ENCODE measurements at regions not wholly inside any gene's neighbourhood (a gene's known extent, or its start where the extent isn't known, plus 50 kb on each side); places are given as distances from the start of the nearest gene placed in this dataset.
"Not testable (repeated sequence)": the region's sequence is repeated elsewhere in the genome, so short reads cannot be mapped to it uniquely, and the experiment has no call there.

GRCh38 chr9:40970340-40970739 lies 158.1 kb downstream of the FOXD4L6 start:
- not testable (repeated sequence) for H3K9me3 ChIP-seq (ENCODE audit: low read depth, low read length); H2AFZ ChIP-seq (ENCODE audit: low read length); H3K27ac ChIP-seq (ENCODE audit: low read depth, low read length); H3K4me2 ChIP-seq (ENCODE audit: insufficient read depth, low read length); H3K36me3 ChIP-seq (ENCODE audit: insufficient read depth, low read length); H4K20me1 ChIP-seq (ENCODE audit: insufficient read depth, low read length); H3K79me2 ChIP-seq (ENCODE audit: insufficient read depth, low read length); H3K27me3 ChIP-seq (ENCODE audit: insufficient read depth, low read length); H3K4me1 ChIP-seq (ENCODE audit: insufficient read depth, low read length); H3K4me3 ChIP-seq (ENCODE audit: insufficient read depth, low read length); DNase-seq (ENCODE audit: insufficient read length, low spot score, missing footprints)
- peak; percentile 35 for TF ChIP-seq CTCF (IDR thresholded peaks at IDR 0.05; ENCODE audit: extremely low read depth, low read depth, low read length)

DNA sequence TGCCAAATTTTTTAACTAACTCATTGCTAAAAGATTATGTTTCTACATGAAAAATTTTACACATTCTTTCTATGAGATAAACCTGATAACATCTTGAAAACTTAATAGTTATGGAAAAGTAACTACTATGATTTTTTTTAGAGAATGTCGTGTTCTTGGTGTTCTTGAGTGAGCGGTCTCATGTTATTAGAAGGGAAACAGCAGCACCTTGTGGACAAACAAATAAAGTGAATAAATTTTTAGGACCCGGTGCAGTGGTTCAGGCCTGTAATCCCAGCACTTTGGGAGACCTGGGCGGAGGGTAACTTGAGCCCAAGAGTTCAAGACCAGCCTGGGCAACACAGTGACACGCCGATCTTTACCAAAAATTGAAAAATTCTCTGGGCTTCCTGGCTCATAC lies 166.0 kb downstream of the FOXD4L6 start:
- not testable (repeated sequence) for H3K4me2 ChIP-seq (ENCODE audit: insufficient read depth, low read length); H3K27me3 ChIP-seq (ENCODE audit: insufficient read depth, low read length); H3K4me1 ChIP-seq (ENCODE audit: insufficient read depth, low read length); H3K27ac ChIP-seq (ENCODE audit: low read depth, low read length); H3K4me3 ChIP-seq (ENCODE audit: insufficient read depth, low read length); DNase-seq (ENCODE audit: insufficient read length, low spot score, missing footprints); H3K79me2 ChIP-seq (ENCODE audit: insufficient read depth, low read length); H3K36me3 ChIP-seq (ENCODE audit: insufficient read depth, low read length); H4K20me1 ChIP-seq (ENCODE audit: insufficient read depth, low read length); H3K9me3 ChIP-seq (ENCODE audit: low read depth, low read length); H2AFZ ChIP-seq (ENCODE audit: low read length)

- not testable (repeated sequence) for H3K4me2 ChIP-seq (ENCODE audit: insufficient read depth, low read length)
- DNase-seq (ENCODE audit: insufficient read length, low spot score, missing footprints) = peak; percentile 31
Observed at GRCh38 chr9:40951876-40952494, 176.5 kb downstream of the FOXD4L6 start.

GRCh38 chr9:40946228-40946627 lies 182.3 kb downstream of the FOXD4L6 start:
- not testable (repeated sequence) for H3K27me3 ChIP-seq (ENCODE audit: insufficient read depth, low read length); H3K36me3 ChIP-seq (ENCODE audit: insufficient read depth, low read length); H3K4me1 ChIP-seq (ENCODE audit: insufficient read depth, low read length); H3K4me2 ChIP-seq (ENCODE audit: insufficient read depth, low read length); H3K27ac ChIP-seq (ENCODE audit: low read depth, low read length); H3K4me3 ChIP-seq (ENCODE audit: insufficient read depth, low read length); H3K79me2 ChIP-seq (ENCODE audit: insufficient read depth, low read length); H2AFZ ChIP-seq (ENCODE audit: low read length); H3K9me3 ChIP-seq (ENCODE audit: low read depth, low read length); DNase-seq (ENCODE audit: insufficient read length, low spot score, missing footprints); H4K20me1 ChIP-seq (ENCODE audit: insufficient read depth, low read length)

More at GRCh38 chr9:40951876-40952494, 176.5 kb downstream of the FOXD4L6 start:
- H3K4me3 ChIP-seq (ENCODE audit: insufficient read depth, low read length); H4K20me1 ChIP-seq (ENCODE audit: insufficient read depth, low read length); H3K27ac ChIP-seq (ENCODE audit: low read depth, low read length); H3K79me2 ChIP-seq (ENCODE audit: insufficient read depth, low read length); H3K9me3 ChIP-seq (ENCODE audit: low read depth, low read length); H3K36me3 ChIP-seq (ENCODE audit: insufficient read depth, low read length); H3K27me3 ChIP-seq (ENCODE audit: insufficient read depth, low read length); H2AFZ ChIP-seq (ENCODE audit: low read length); H3K4me1 ChIP-seq (ENCODE audit: insufficient read depth, low read length): not testable (repeated sequence)

DNA sequence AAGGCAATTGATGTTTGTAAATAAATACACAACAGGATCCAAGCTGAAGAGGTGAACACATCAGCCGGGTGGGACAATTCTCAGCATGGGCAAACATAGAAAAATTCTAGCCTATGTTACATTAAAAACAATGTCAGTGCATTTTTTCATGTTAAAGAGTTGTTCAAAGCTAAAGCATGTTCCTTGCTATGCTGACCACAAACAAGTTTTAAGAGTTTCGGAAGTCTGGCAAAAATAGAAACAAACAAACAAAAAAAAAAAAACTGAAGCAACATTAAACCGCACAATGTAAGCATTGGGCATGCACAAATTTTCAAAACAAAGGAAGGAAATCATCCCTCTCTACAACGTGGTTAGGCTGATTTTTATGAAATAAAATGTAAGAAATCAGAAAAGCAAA lies 185.8 kb downstream of the FOXD4L6 start:
- H3K79me2 ChIP-seq (ENCODE audit: insufficient read depth, low read length); H3K36me3 ChIP-seq (ENCODE audit: insufficient read depth, low read length); H3K27me3 ChIP-seq (ENCODE audit: insufficient read depth, low read length); H3K9me3 ChIP-seq (ENCODE audit: low read depth, low read length); H4K20me1 ChIP-seq (ENCODE audit: insufficient read depth, low read length); H3K4me2 ChIP-seq (ENCODE audit: insufficient read depth, low read length); H2AFZ ChIP-seq (ENCODE audit: low read length); H3K27ac ChIP-seq (ENCODE audit: low read depth, low read length); H3K4me3 ChIP-seq (ENCODE audit: insufficient read depth, low read length); H3K4me1 ChIP-seq (ENCODE audit: insufficient read depth, low read length); DNase-seq (ENCODE audit: insufficient read length, low spot score, missing footprints): not testable (repeated sequence)

DNA sequence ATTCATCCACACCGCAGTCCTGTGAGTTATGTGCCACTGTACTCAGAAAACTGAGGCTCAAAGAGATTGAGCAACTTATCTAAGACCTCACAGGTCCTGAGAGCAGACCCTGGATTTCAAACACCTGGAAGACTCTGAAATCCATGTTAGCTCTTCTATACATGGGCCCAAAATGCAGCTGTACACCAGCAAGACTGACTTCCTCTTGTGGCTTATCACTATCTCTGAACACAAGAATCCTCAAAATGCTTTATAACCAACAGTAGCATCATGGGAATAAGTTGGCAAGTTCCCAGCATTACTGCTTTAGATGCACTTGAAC lies 188.6 kb downstream of the FOXD4L6 start:
- H3K9me3 ChIP-seq (ENCODE audit: low read depth, low read length); H3K27me3 ChIP-seq (ENCODE audit: insufficient read depth, low read length); H3K36me3 ChIP-seq (ENCODE audit: insufficient read depth, low read length); H3K4me3 ChIP-seq (ENCODE audit: insufficient read depth, low read length); H3K4me2 ChIP-seq (ENCODE audit: insufficient read depth, low read length); H4K20me1 ChIP-seq (ENCODE audit: insufficient read depth, low read length); H3K4me1 ChIP-seq (ENCODE audit: insufficient read depth, low read length); H2AFZ ChIP-seq (ENCODE audit: low read length); DNase-seq (ENCODE audit: insufficient read length, low spot score, missing footprints); H3K79me2 ChIP-seq (ENCODE audit: insufficient read depth, low read length); H3K27ac ChIP-seq (ENCODE audit: low read depth, low read length): not testable (repeated sequence)

- H3K79me2 ChIP-seq (ENCODE audit: insufficient read depth, low read length); H3K36me3 ChIP-seq (ENCODE audit: insufficient read depth, low read length); DNase-seq (ENCODE audit: insufficient read length, low spot score, missing footprints); H3K4me2 ChIP-seq (ENCODE audit: insufficient read depth, low read length); H3K27ac ChIP-seq (ENCODE audit: low read depth, low read length); H2AFZ ChIP-seq (ENCODE audit: low read length); H3K4me3 ChIP-seq (ENCODE audit: insufficient read depth, low read length); H3K9me3 ChIP-seq (ENCODE audit: low read depth, low read length); H3K27me3 ChIP-seq (ENCODE audit: insufficient read depth, low read length); H4K20me1 ChIP-seq (ENCODE audit: insufficient read depth, low read length); H3K4me1 ChIP-seq (ENCODE audit: insufficient read depth, low read length): not testable (repeated sequence)
Observed at GRCh38 chr9:40939201-40939887, 189.1 kb downstream of the FOXD4L6 start.
